IMR-90 (cell line): ENCODE measurements at regions not wholly inside any gene's neighbourhood (a gene's known extent, or its start where the extent isn't known, plus 50 kb on each side); places are given as distances from the start of the nearest gene placed in this dataset.
A peak's percentile ranks its signal among the peaks of the same experiment; 100 is the strongest.

ENCODE experiments used
- ATAC-seq: fragments of 200-7000 bp; cut with Tn5 transposase; 2 replicates; pipeline ENCODE4 v1.9.1; 2020; ENCODE audit warnings: low read depth, mild to moderate bottlenecking, moderate library complexity
- BruUV-seq: library from RNA; stranded (reverse); fragments of 400-500 nt; replicated peaks from 2 replicates; lab custom pipeline; 2021; lab: Mats Ljungman, UMichigan
- CTCF ChIA-PET: fragments of 300-600 bp; formaldehyde crosslinking; extraction: SDS; loops from one replicate; lab custom pipeline; 2021; ENCODE audit warnings: antibody characterized with exemption; lab: Yijun Ruan, JAX
- POLR2A ChIA-PET: fragments of 300-600 bp; sonication (Branson Sonifier 250); formaldehyde crosslinking; loops from one replicate; lab custom pipeline; 2022; ENCODE audit warnings: antibody characterized with exemption; ENCODE audit not compliant: unreplicated experiment; lab: Charles Lee
- DNase-seq: peaks from one replicate; pipeline ENCODE4 v3.0.0; 2013
- H2AFZ ChIP-seq: replicated peaks from 2 replicates; pipeline ENCODE3; 2013; ENCODE audit warnings: low read length, mild to moderate bottlenecking; ENCODE audit not compliant: poor library complexity
- H2AK5ac ChIP-seq: 2 replicates; pipeline ENCODE4 v1.6.1; 2013; ENCODE audit warnings: low read depth, low read length, inconsistent platforms
- H2AK9ac ChIP-seq: replicated peaks from 2 replicates; pipeline ENCODE3; 2013; ENCODE audit warnings: mild to moderate bottlenecking, low read depth, low read length, moderate library complexity; ENCODE audit not compliant: poor library complexity
- H2BK120ac ChIP-seq: 2 replicates; pipeline ENCODE4 v1.6.1; 2013; ENCODE audit warnings: low read depth, low read length, inconsistent platforms
- H2BK15ac ChIP-seq: 3 replicates; pipeline ENCODE4 v1.6.1; 2013; ENCODE audit warnings: low read depth, low read length, inconsistent platforms
- H2BK20ac ChIP-seq: 2 replicates; pipeline ENCODE4 v1.6.1; 2013; ENCODE audit warnings: low read depth, mild to moderate bottlenecking, inconsistent platforms, low read length, moderate library complexity
- H2BK5ac ChIP-seq: 2 replicates; pipeline ENCODE4 v1.6.1; 2013; ENCODE audit warnings: mild to moderate bottlenecking, low read depth, low read length, inconsistent platforms; ENCODE audit not compliant: poor library complexity, severe bottlenecking
- H3K14ac ChIP-seq: replicated peaks from 2 replicates; pipeline ENCODE4 v1.6.1; 2013; ENCODE audit warnings: low read depth, low read length, inconsistent platforms
- H3K18ac ChIP-seq: 2 replicates; pipeline ENCODE4 v1.6.1; 2013; ENCODE audit warnings: low read depth, low read length, control low read depth
- H3K23ac ChIP-seq: 2 replicates; pipeline ENCODE4 v1.6.1; 2013; ENCODE audit warnings: low read depth, low read length, inconsistent platforms
- H3K27ac ChIP-seq: 2 replicates; pipeline ENCODE4 v1.5.1; 2013; ENCODE audit warnings: mild to moderate bottlenecking, control low read depth, low read length; ENCODE audit not compliant: insufficient read depth
- H3K27me3 ChIP-seq: 2 replicates; pipeline ENCODE4 v1.6.1; 2013; ENCODE audit warnings: low read length; ENCODE audit not compliant: control insufficient read depth, insufficient read depth
- H3K36me3 ChIP-seq: 2 replicates; pipeline ENCODE4 v1.6.1; 2013; ENCODE audit warnings: low read length, mixed read lengths; ENCODE audit not compliant: control insufficient read depth, insufficient read depth
- H3K4ac ChIP-seq: 2 replicates; pipeline ENCODE4 v1.6.1; 2013; ENCODE audit warnings: low read depth, low read length, inconsistent platforms
- H3K4me1 ChIP-seq: 2 replicates; pipeline ENCODE4 v1.6.1; 2013; ENCODE audit warnings: low read length, mixed read lengths; ENCODE audit not compliant: control insufficient read depth, insufficient read depth
- H3K4me2 ChIP-seq: 2 replicates; pipeline ENCODE4 v1.6.1; 2013; ENCODE audit warnings: low read depth, mild to moderate bottlenecking, control low read depth, low read length, moderate library complexity
- H3K4me3 ChIP-seq: 2 replicates; pipeline ENCODE4 v1.5.1; 2013; ENCODE audit warnings: low read depth, mild to moderate bottlenecking, control low read depth, low read length, moderate library complexity; ENCODE audit not compliant: insufficient read depth
- H3K56ac ChIP-seq: 2 replicates; pipeline ENCODE4 v1.6.1; 2013; ENCODE audit warnings: low read length, inconsistent platforms; ENCODE audit not compliant: insufficient read depth; ENCODE audit errors: extremely low read depth
- H3K79me1 ChIP-seq, 2 experiments: 2 replicates each; pipeline ENCODE4 v1.6.1; 2013; ENCODE audit warnings: low read length in 2 of 2, inconsistent platforms in 1 of 2, low read depth in 1 of 2
- H3K9ac ChIP-seq: 2 replicates; pipeline ENCODE4 v1.6.1; 2013; ENCODE audit warnings: low read depth, low read length, control low read depth
- H3K9me1 ChIP-seq: 2 replicates; pipeline ENCODE4 v1.6.1; 2013; ENCODE audit warnings: low read length, inconsistent platforms; ENCODE audit not compliant: insufficient read depth
- H3K9me3 ChIP-seq: 2 replicates; pipeline ENCODE4 v1.6.1; 2013; ENCODE audit warnings: low read length; ENCODE audit not compliant: control insufficient read depth, insufficient read depth
- H4K20me1 ChIP-seq: 2 replicates; pipeline ENCODE4 v1.6.1; 2013; ENCODE audit warnings: low read length, inconsistent platforms; ENCODE audit not compliant: insufficient read depth
- H4K5ac ChIP-seq: 2 replicates; pipeline ENCODE4 v1.6.1; 2013; ENCODE audit warnings: mild to moderate bottlenecking, low read depth, low read length, control low read depth
- H4K8ac ChIP-seq, 2 experiments: 2 replicates each; pipeline ENCODE4 v1.6.1; 2013; ENCODE audit warnings: low read depth in 2 of 2, low read length in 2 of 2, control low read depth in 1 of 2, inconsistent platforms in 1 of 2
- H4K91ac ChIP-seq: 2 replicates; pipeline ENCODE4 v1.6.1; 2013; ENCODE audit warnings: low read depth, low read length, inconsistent platforms; ENCODE audit not compliant: insufficient read depth
- BHLHE40 ChIP-seq: fragments of 150-350 bp; IDR thresholded peaks from 2 replicates; pipeline ENCODE4 v1.6.1; 2016; ENCODE audit warnings: mild to moderate bottlenecking, low read depth, low read length
- CEBPB ChIP-seq: IDR thresholded peaks from 2 replicates; pipeline ENCODE4 v1.6.1; 2012; ENCODE audit warnings: low read depth, low read length, improper control_type of control experiment
- CHD1 ChIP-seq: IDR thresholded peaks from 2 replicates; pipeline ENCODE4 v1.6.1; 2012; ENCODE audit warnings: low read depth, low read length, improper control_type of control experiment
- FOS ChIP-seq: fragments of 150-350 bp; IDR thresholded peaks from 2 replicates; pipeline ENCODE4 v1.6.1; 2016; ENCODE audit warnings: low read depth, low read length
- MAFK ChIP-seq: IDR thresholded peaks from 2 replicates; pipeline ENCODE4 v1.6.1; 2012; ENCODE audit warnings: low read depth, low read length, improper control_type of control experiment
- MAZ ChIP-seq: IDR thresholded peaks from 2 replicates; pipeline ENCODE4 v1.6.1; 2012; ENCODE audit warnings: low read depth, mild to moderate bottlenecking, low read length, improper control_type of control experiment, moderate library complexity, borderline replicate concordance
- MXI1 ChIP-seq: IDR thresholded peaks from 2 replicates; pipeline ENCODE4 v1.6.1; 2012; ENCODE audit warnings: low read depth, mild to moderate bottlenecking, low read length, moderate library complexity, borderline replicate concordance
- NFE2L2 ChIP-seq: fragments of 150-350 bp; IDR thresholded peaks from 2 replicates; pipeline ENCODE4 v1.6.1; 2016; ENCODE audit warnings: low read depth, mild to moderate bottlenecking, low read length
- POLR2A ChIP-seq: IDR thresholded peaks from 2 replicates; pipeline ENCODE4 v1.6.1; 2012; ENCODE audit warnings: mild to moderate bottlenecking, low read depth, low read length
- RAD21 ChIP-seq: IDR thresholded peaks from 2 replicates; pipeline ENCODE4 v1.6.1; 2012; ENCODE audit warnings: low read length, improper control_type of control experiment
- RCOR1 ChIP-seq: IDR thresholded peaks from 2 replicates; pipeline ENCODE4 v1.6.1; 2012; ENCODE audit warnings: mild to moderate bottlenecking, low read length, improper control_type of control experiment; ENCODE audit not compliant: insufficient replicate concordance
- RFX5 ChIP-seq: IDR thresholded peaks from 2 replicates; pipeline ENCODE4 v1.8.0; 2012; ENCODE audit warnings: low read depth, mild to moderate bottlenecking, low read length, moderate library complexity
- SMC3 ChIP-seq: fragments of 150-350 bp; IDR thresholded peaks from 2 replicates; pipeline ENCODE4 v1.6.1; 2016; ENCODE audit warnings: low read depth, mild to moderate bottlenecking, antibody characterized with exemption, low read length, moderate library complexity
- WGBS, 2 experiments: methylation state at CpG; one replicate each; pipeline versions ENCODE4 v1.1.5 to v1.1.7; 2013; ENCODE audit warnings: missing lambda C conversion rate in 2 of 2; ENCODE audit not compliant: insufficient read length in 1 of 2; ENCODE audit errors: extremely low coverage in 2 of 2; 5-methylcytosine and 5-hydroxymethylcytosine counted together
- dilution Hi-C: fragments of 300-500 bp; cut with HindIII; formaldehyde crosslinking; loops from one replicate; pipeline ENCODE4 v1.14.3; 2018; ENCODE audit warnings: low sequenced_read_pairs; ENCODE audit not compliant: unreplicated experiment
- in situ Hi-C: fragments of 300-500 bp; cut with MboI; formaldehyde crosslinking; loops from 3 replicates; pipeline ENCODE4 v1.14.3; 2019; ENCODE audit warnings: low sequenced_read_pairs, inconsistent platforms, mixed read lengths
- intact Hi-C: fragments of 100-400 bp; cut with micrococcal nuclease; formaldehyde crosslinking; loops from 2 replicates; pipeline ENCODE4 v1.10.0; 2022
- TF ChIP-seq, protein P1 (sequence below): conservative IDR thresholded peaks from 2 replicates; pipeline ENCODE4 v1.5.1; 2012; ENCODE audit warnings: mild to moderate bottlenecking, low read depth, low read length, improper control_type of control experiment
- TF ChIP-seq, protein P2 (sequence below): fragments of 150-350 bp; IDR thresholded peaks from 2 replicates; pipeline ENCODE4 v1.6.1; 2017; ENCODE audit warnings: mild to moderate bottlenecking, antibody characterized with exemption, low read length, low read depth
- TF ChIP-seq, protein P3 (sequence below): fragments of 150-350 bp; IDR thresholded peaks from 2 replicates; pipeline ENCODE4 v1.6.1; 2016; ENCODE audit warnings: low read depth, mild to moderate bottlenecking, low read length, moderate library complexity, borderline replicate concordance

DNA sequence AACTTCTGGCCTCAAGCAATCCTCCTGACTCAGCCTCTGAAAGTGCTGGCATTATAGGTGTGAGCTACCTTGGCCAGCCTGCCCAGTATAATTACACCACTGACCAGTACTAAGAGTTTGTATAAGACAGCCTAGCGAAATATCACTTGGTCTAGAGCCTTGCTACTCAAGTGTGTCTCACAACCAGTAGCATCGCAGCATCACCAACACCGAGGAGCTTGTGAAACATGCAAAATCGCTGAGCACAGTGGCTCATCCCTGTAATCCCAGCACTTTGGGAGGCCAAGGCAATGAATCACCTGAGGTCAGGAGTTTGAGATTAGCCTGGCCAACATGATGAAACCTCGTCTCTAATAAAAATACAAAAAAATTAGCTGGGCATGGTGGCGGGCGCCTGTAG, 102.0 kb upstream of the GATB start:
- Histone ChIP-seq H2BK15ac (no peak overlapping the region), H3K79me1 (no peaks in the 10 kb centered on the region), H3K9me1 (no peaks in the 10 kb centered on the region), H3K9me3 (peaks cover 2% of the 10 kb centered on the region; the same call in 1 of the 2 replicates), H3K27ac (no peak overlapping the region), H3K4me2 (no peak overlapping the region), H2BK120ac (no peak overlapping the region), H4K91ac (no peak overlapping the region), H2BK5ac (no peak overlapping the region), H4K8ac (no peak overlapping the region), H3K36me3 (no peaks in the 10 kb centered on the region), H3K4ac (no peak overlapping the region), H3K27me3 (peaks cover 8% of the 10 kb centered on the region), H4K5ac (no peak overlapping the region), H3K14ac (no peak overlapping the region), H2AK5ac (no peak overlapping the region), H3K9ac (no peak overlapping the region), H2AFZ (no peak overlapping the region), H3K56ac (no peak overlapping the region), H3K23ac (no peak overlapping the region), H3K4me1 (no peaks in the 10 kb centered on the region), H2AK9ac (no peak overlapping the region), H3K18ac (no peak overlapping the region), H2BK20ac (no peak overlapping the region), H3K4me3 (no peak overlapping the region), H4K20me1 (no peaks in the 10 kb centered on the region)
- DNase-seq, result peak; percentile 13
- WGBS, 2 experiments, result 17% methylated on average over 2 of the region's 7 CpGs; no CpG with 5 or more reads in 1 of the 2 experiments
- intact Hi-C loops, result no loop called here
- ATAC-seq, result no peak
- no TSS peak for BruUV-seq
- TF ChIP-seq CEBPB (no peak), POLR2A (no peak), SMC3 (no peak), RFX5 (no peak), NFE2L2 (no peak), MXI1 (no peak), CHD1 (no peak), RAD21 (no peak), BHLHE40 (no peak), MAFK (no peak), MAZ (no peak), FOS (no peak), RCOR1 (no peak)
- TF ChIP-seq, protein P1, sequence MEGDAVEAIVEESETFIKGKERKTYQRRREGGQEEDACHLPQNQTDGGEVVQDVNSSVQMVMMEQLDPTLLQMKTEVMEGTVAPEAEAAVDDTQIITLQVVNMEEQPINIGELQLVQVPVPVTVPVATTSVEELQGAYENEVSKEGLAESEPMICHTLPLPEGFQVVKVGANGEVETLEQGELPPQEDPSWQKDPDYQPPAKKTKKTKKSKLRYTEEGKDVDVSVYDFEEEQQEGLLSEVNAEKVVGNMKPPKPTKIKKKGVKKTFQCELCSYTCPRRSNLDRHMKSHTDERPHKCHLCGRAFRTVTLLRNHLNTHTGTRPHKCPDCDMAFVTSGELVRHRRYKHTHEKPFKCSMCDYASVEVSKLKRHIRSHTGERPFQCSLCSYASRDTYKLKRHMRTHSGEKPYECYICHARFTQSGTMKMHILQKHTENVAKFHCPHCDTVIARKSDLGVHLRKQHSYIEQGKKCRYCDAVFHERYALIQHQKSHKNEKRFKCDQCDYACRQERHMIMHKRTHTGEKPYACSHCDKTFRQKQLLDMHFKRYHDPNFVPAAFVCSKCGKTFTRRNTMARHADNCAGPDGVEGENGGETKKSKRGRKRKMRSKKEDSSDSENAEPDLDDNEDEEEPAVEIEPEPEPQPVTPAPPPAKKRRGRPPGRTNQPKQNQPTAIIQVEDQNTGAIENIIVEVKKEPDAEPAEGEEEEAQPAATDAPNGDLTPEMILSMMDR, result no peak
- TF ChIP-seq, protein P2, sequence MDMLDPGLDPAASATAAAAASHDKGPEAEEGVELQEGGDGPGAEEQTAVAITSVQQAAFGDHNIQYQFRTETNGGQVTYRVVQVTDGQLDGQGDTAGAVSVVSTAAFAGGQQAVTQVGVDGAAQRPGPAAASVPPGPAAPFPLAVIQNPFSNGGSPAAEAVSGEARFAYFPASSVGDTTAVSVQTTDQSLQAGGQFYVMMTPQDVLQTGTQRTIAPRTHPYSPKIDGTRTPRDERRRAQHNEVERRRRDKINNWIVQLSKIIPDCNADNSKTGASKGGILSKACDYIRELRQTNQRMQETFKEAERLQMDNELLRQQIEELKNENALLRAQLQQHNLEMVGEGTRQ, result no peak
- TF ChIP-seq, protein P3, sequence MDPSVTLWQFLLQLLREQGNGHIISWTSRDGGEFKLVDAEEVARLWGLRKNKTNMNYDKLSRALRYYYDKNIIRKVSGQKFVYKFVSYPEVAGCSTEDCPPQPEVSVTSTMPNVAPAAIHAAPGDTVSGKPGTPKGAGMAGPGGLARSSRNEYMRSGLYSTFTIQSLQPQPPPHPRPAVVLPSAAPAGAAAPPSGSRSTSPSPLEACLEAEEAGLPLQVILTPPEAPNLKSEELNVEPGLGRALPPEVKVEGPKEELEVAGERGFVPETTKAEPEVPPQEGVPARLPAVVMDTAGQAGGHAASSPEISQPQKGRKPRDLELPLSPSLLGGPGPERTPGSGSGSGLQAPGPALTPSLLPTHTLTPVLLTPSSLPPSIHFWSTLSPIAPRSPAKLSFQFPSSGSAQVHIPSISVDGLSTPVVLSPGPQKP, result no peak
- ChIA-PET CTCF (no interaction called here), POLR2A (no interaction called here)
- in situ Hi-C loops, result no loop called here
- dilution Hi-C loops, result no loop called here
